Stomach smooth muscle (tissue), 2 donors: ENCODE measurements at regions not wholly inside any gene's neighbourhood (a gene's known extent, or its start where the extent isn't known, plus 50 kb on each side); places are given as distances from the start of the nearest gene placed in this dataset.
"Not testable (repeated sequence)": the region's sequence is repeated elsewhere in the genome, so short reads cannot be mapped to it uniquely, and the experiment has no call there.

ENCODE experiments used
- H3K27ac ChIP-seq: one replicate; pipeline ENCODE4 v1.7.0; 2013; ENCODE audit warnings: mild to moderate bottlenecking, low read length, inconsistent platforms
- H3K27me3 ChIP-seq, 2 donors: one replicate each; pipeline ENCODE4 v1.7.0; 2013; ENCODE audit warnings: low read length in 2 of 2; ENCODE audit not compliant: insufficient read depth in 2 of 2, control insufficient read depth in 1 of 2
- H3K36me3 ChIP-seq, 2 donors: one replicate each; pipeline ENCODE4 v1.7.0; 2013; ENCODE audit warnings: low read length in 2 of 2; ENCODE audit not compliant: control insufficient read depth in 2 of 2, insufficient read depth in 2 of 2
- H3K4me1 ChIP-seq: one replicate; pipeline ENCODE4 v1.7.0; 2013; ENCODE audit warnings: low read length; ENCODE audit not compliant: control insufficient read depth, insufficient read depth
- H3K4me3 ChIP-seq, 2 donors: one replicate each; pipeline ENCODE4 v1.7.0; 2013; ENCODE audit warnings: low read length in 2 of 2
- H3K9ac ChIP-seq, 2 donors: one replicate each; pipeline ENCODE4 v1.7.0; 2013; ENCODE audit warnings: low read length in 2 of 2, mild to moderate bottlenecking in 1 of 2
- H3K9me3 ChIP-seq, 2 donors: one replicate each; pipeline ENCODE4 v1.7.0; 2013; ENCODE audit warnings: low read length in 2 of 2; ENCODE audit not compliant: control insufficient read depth in 2 of 2
- donor health status: healthy.
- donor health status: Pancreatic carcinoma.

DNA sequence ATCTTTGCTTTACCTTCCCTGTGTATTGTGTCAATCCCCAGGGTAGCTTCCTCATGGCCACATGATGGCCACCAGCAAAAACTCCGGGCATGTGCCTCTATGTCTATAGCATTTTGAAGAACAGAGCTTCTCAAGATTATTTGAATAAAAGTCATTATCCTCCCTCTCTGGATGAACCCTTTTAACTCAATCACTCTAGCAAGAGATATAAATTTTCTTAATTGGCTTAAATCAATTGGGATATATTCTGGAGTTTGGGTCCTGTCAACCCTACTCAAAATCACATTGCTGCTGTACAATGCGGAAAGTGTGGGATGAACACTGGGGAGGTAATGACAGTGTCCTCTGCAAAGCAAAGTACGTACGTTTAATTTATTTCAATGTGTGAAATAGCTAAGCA is 370.6 kb upstream of the LRRC3B start:
- H3K27ac ChIP-seq, result no peak overlapping the region
- no peaks in the 10 kb centered on the region for H3K36me3 ChIP-seq
- no peaks in the 10 kb centered on the region for H3K9me3 ChIP-seq
- no peak overlapping the region for H3K9ac ChIP-seq
- H3K4me1 ChIP-seq, result no peaks in the 10 kb centered on the region
- no peak overlapping the region for H3K4me3 ChIP-seq
- no peaks in the 10 kb centered on the region for H3K27me3 ChIP-seq

DNA sequence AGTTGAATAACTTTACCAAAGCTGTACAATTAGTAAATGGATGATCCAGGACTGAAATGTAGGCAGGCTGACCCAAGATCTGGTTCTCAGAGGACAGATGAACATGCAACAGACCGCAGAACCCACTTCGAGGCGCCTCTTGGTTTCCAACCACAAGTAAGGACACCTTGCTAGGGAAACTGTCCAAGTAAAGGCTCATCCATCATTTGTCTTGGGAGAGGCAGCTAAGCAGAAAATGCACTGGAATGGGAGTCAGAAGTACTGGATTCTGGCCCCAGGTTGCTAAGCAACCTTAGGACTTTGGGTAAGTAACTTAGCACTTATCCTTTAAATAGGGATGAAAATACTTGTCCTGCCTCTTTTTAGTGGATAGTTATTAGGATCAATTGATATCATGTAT is 366.3 kb upstream of the LRRC3B start:
- Histone ChIP-seq H3K4me3 (no peak overlapping the region), H3K36me3 (no peaks in the 10 kb centered on the region), H3K9ac (no peak overlapping the region), H3K4me1 (no peaks in the 10 kb centered on the region), H3K27ac (no peak overlapping the region), H3K9me3 (no peaks in the 10 kb centered on the region), H3K27me3 (no peaks in the 10 kb centered on the region)

DNA sequence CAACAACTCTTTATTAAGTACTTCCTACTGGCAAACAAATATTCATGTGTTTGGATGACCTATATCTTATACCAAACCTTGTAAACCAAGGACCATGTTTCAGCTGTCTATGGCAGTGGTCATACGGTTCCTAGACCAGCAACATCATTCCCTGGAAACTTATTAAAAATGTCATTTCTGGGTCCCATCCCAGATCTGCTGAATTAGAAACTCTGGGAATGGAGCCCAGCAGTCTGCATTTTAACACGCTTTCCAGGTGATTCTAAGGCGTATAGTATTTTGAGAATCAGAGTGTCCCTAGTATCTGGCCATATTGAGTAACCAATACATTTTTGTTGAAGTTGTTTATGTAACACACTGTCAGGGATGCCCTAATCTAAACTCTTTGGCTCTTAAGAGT is 363.4 kb upstream of the LRRC3B start:
- no peak overlapping the region for H3K9ac ChIP-seq
- H3K9me3 ChIP-seq, result no peaks in the 10 kb centered on the region
- no peaks in the 10 kb centered on the region for H3K27me3 ChIP-seq
- no peaks in the 10 kb centered on the region for H3K4me1 ChIP-seq
- H3K36me3 ChIP-seq, result no peaks in the 10 kb centered on the region
- H3K27ac ChIP-seq, result no peak overlapping the region
- no peak overlapping the region for H3K4me3 ChIP-seq

DNA sequence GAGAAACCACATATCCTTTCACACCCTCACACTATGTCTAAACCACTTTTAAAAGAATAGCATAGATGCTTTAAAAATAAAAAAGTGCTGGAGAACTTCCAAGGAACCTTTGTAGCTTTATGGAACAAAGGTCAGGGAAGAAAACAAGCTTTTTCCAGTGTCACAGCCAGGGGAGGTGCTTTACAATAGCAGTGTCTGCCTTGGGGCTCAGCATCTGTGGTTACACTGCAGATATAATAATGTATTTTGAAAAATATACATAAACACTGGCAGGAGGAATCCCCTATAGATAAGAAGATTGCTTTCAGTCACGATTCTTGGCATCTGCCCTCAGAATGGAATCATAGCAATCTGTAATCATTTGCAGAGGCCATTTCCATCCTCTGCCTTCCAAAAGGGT is 362.4 kb upstream of the LRRC3B start:
- no peak overlapping the region for H3K9ac ChIP-seq
- H3K4me1 ChIP-seq, result no peaks in the 10 kb centered on the region

GRCh38 chr3:26264708-26265107 is 357.9 kb upstream of the LRRC3B start:
- Histone ChIP-seq H3K9me3 (no peaks in the 10 kb centered on the region), H3K27ac (no peak overlapping the region), H3K4me3 (no peak overlapping the region), H3K36me3 (no peaks in the 10 kb centered on the region), H3K9ac (no peak overlapping the region), H3K4me1 (no peaks in the 10 kb centered on the region), H3K27me3 (no peaks in the 10 kb centered on the region)

More for the DNA sequence above, 362.4 kb upstream of the LRRC3B start:
- Histone ChIP-seq H3K27me3 (no peaks in the 10 kb centered on the region), H3K4me3 (no peak overlapping the region), H3K36me3 (no peaks in the 10 kb centered on the region), H3K27ac (no peak overlapping the region), H3K9me3 (no peaks in the 10 kb centered on the region)

- H3K36me3 ChIP-seq, result no peaks in the 10 kb centered on the region
- no peak overlapping the region for H3K9ac ChIP-seq
- H3K4me3 ChIP-seq, result no peak overlapping the region
- H3K4me1 ChIP-seq, result no peaks in the 10 kb centered on the region
- no peaks in the 10 kb centered on the region for H3K9me3 ChIP-seq
- H3K27me3 ChIP-seq, result no peaks in the 10 kb centered on the region
- H3K27ac ChIP-seq, result no peak overlapping the region
Measured at GRCh38 chr3:26271848-26272247, 350.7 kb upstream of the LRRC3B start.

- no peak overlapping the region for H3K4me3 ChIP-seq
- H3K27me3 ChIP-seq, result no peaks in the 10 kb centered on the region
- H3K9me3 ChIP-seq, result no peaks in the 10 kb centered on the region
- H3K27ac ChIP-seq, result no peak overlapping the region
- no peak overlapping the region for H3K9ac ChIP-seq
- no peaks in the 10 kb centered on the region for H3K4me1 ChIP-seq
- H3K36me3 ChIP-seq, result no peaks in the 10 kb centered on the region
Measured at GRCh38 chr3:26273196-26273595, 349.4 kb upstream of the LRRC3B start.

DNA sequence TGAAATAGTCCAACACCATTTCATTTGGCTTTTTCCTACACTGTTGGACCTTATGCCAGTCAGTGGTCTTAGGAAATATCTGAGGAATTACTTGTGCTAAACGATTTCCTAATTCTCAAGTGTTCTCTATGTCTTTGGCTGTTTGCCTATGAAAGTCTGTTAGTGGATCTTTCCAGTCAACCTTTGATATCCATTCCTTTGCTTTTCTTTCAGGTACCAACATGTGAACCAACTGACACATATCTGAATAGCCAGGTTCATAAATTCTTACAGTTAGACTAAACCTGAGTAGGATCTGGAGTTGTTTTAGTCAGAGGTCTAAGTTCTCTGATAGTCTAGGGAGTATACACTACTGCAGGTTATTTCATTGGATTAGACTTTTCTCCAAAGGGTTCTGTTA is 343.5 kb upstream of the LRRC3B start:
- no peaks in the 10 kb centered on the region for H3K36me3 ChIP-seq
- H3K27me3 ChIP-seq, result no peaks in the 10 kb centered on the region
- H3K27ac ChIP-seq, result no peak overlapping the region
- no peak overlapping the region for H3K9ac ChIP-seq
- H3K4me3 ChIP-seq, result no peak overlapping the region
- peaks cover 2 to 4% of the 10 kb centered on the region in 2 donors for H3K9me3 ChIP-seq
- no peaks in the 10 kb centered on the region for H3K4me1 ChIP-seq

- H3K4me1 ChIP-seq, result no peaks in the 10 kb centered on the region
- H3K36me3 ChIP-seq, result no peaks in the 10 kb centered on the region
- no peak overlapping the region for H3K27ac ChIP-seq
- no peak overlapping the region for H3K9ac ChIP-seq
- peaks cover 2 to 6% of the 10 kb centered on the region in 2 donors for H3K9me3 ChIP-seq
- H3K4me3 ChIP-seq, result no peak overlapping the region
- H3K27me3 ChIP-seq, result no peaks in the 10 kb centered on the region
Measured at GRCh38 chr3:26280517-26280916, 342.1 kb upstream of the LRRC3B start.

GRCh38 chr3:26281284-26281985 is 341.1 kb upstream of the LRRC3B start:
- Histone ChIP-seq H3K9ac (no peak overlapping the region), H3K27ac (no peak overlapping the region), H3K27me3 (no peaks in the 10 kb centered on the region), H3K36me3 (no peaks in the 10 kb centered on the region), H3K4me3 (no peak overlapping the region), H3K4me1 (no peaks in the 10 kb centered on the region), H3K9me3 (peaks cover 2 to 6% of the 10 kb centered on the region in 2 donors)

- H3K4me1 ChIP-seq, H3K9me3 ChIP-seq: not testable (repeated sequence)
Measured at GRCh38 chr3:26284503-26284902, 338.1 kb upstream of the LRRC3B start.

More at GRCh38 chr3:26284503-26284902, 338.1 kb upstream of the LRRC3B start:
- H3K9ac ChIP-seq, H3K4me3 ChIP-seq, H3K36me3 ChIP-seq, H3K27ac ChIP-seq, H3K27me3 ChIP-seq: not testable (repeated sequence)
